Right lung (tissue), 2 donors: ENCODE measurements at regions not wholly inside any gene's neighbourhood (a gene's known extent, or its start where the extent isn't known, plus 50 kb on each side); places are given as distances from the start of the nearest gene placed in this dataset.
"Not testable (repeated sequence)": the region's sequence is repeated elsewhere in the genome, so short reads cannot be mapped to it uniquely, and the experiment has no call there.

ENCODE experiments used
- DNase-seq, 2 donors: peaks; one replicate each; pipeline ENCODE4 v3.0.0-alpha.2; 2013

GRCh38 chr3:175965036-175965435 lies 1105.9 kb downstream of the NAALADL2 start:
- no peak for DNase-seq

- no peak for DNase-seq
Measured at GRCh38 chr3:175957427-175957826, 1098.3 kb downstream of the NAALADL2 start.

- DNase-seq = no peak
Measured at GRCh38 chr3:175956964-175957363, 1097.8 kb downstream of the NAALADL2 start.

- no peak for DNase-seq
Measured at GRCh38 chr3:175951047-175951694, 1092.0 kb downstream of the NAALADL2 start.

- DNase-seq = no peak
Measured at GRCh38 chr3:175948041-175948440, 1088.9 kb downstream of the NAALADL2 start.

GRCh38 chr3:175941352-175941751 lies 1082.2 kb downstream of the NAALADL2 start:
- DNase-seq = no peak

GRCh38 chr3:175940881-175941280 lies 1081.7 kb downstream of the NAALADL2 start:
- no peak for DNase-seq

GRCh38 chr3:175940243-175940642 lies 1081.1 kb downstream of the NAALADL2 start:
- no peak for DNase-seq

- not testable (repeated sequence) for DNase-seq
Measured at GRCh38 chr3:175937367-175937766, 1078.2 kb downstream of the NAALADL2 start.

GRCh38 chr3:175932586-175932985 lies 1073.5 kb downstream of the NAALADL2 start:
- DNase-seq = no peak

GRCh38 chr3:175919133-175919532 lies 1060.0 kb downstream of the NAALADL2 start:
- no peak for DNase-seq

- DNase-seq = peak; percentile 1 to 13
Measured at GRCh38 chr3:175916191-175916934, 1057.2 kb downstream of the NAALADL2 start.

- DNase-seq = no peak
Measured at GRCh38 chr3:175914785-175915184, 1055.7 kb downstream of the NAALADL2 start.

GRCh38 chr3:175913286-175913685 lies 1054.2 kb downstream of the NAALADL2 start:
- DNase-seq = peak; percentile 5 to 9

GRCh38 chr3:175911937-175912336 lies 1052.8 kb downstream of the NAALADL2 start:
- no peak for DNase-seq

GRCh38 chr3:175902226-175902625 lies 1043.1 kb downstream of the NAALADL2 start:
- no peak for DNase-seq

- no peak for DNase-seq
Measured at GRCh38 chr3:175898194-175898593, 1039.1 kb downstream of the NAALADL2 start.

- DNase-seq = no peak
Measured at GRCh38 chr3:175896655-175897054, 1037.5 kb downstream of the NAALADL2 start.

- no peak for DNase-seq
Measured at GRCh38 chr3:175895731-175896130, 1036.6 kb downstream of the NAALADL2 start.

- DNase-seq = no peak
Measured at GRCh38 chr3:175893566-175893965, 1034.4 kb downstream of the NAALADL2 start.

GRCh38 chr3:175890066-175890465 lies 1030.9 kb downstream of the NAALADL2 start:
- DNase-seq = no peak

- DNase-seq = no peak
Measured at GRCh38 chr3:175885231-175885766, 1026.2 kb downstream of the NAALADL2 start.

- no peak for DNase-seq
Measured at GRCh38 chr3:175879417-175879816, 1020.3 kb downstream of the NAALADL2 start.
